Astrocyte (in vitro differentiated cells and primary cell): ENCODE measurements at regions not wholly inside any gene's neighbourhood (a gene's known extent, or its start where the extent isn't known, plus 50 kb on each side); places are given as distances from the start of the nearest gene placed in this dataset.

Source experiments
- CTCF ChIP-seq: IDR thresholded peaks from 2 replicates; pipeline ENCODE4 v1.5.1; 2011; ENCODE audit warnings: low read depth, mild to moderate bottlenecking, inconsistent platforms, low read length, moderate library complexity; ENCODE audit not compliant: insufficient read depth
- EZH2 ChIP-seq: IDR thresholded peaks from 2 replicates; pipeline ENCODE4 v1.6.1; 2012; ENCODE audit warnings: mild to moderate bottlenecking, low read length, inconsistent platforms; ENCODE audit not compliant: insufficient read depth

GRCh38 chr11:98456308-98456680 lies 564.5 kb upstream of the CNTN5 start:
- no peak for TF ChIP-seq EZH2
- no peak for TF ChIP-seq CTCF
